Kidney (tissue), 13 donors: ENCODE measurements at regions not wholly inside any gene's neighbourhood (a gene's known extent, or its start where the extent isn't known, plus 50 kb on each side); places are given as distances from the start of the nearest gene placed in this dataset.

Experiments
- DNase-seq, 5 donors: peaks; one replicate each; pipeline ENCODE4 v3.0.0-alpha.2; 2013 to 2020
- FAIRE-seq: peaks from 2 replicates; lab custom pipeline; 2012; peaks lifted over from hg19 to GRCh38; lab: Jason Lieb, UNC
- H3K27ac ChIP-seq, 2 donors: one replicate each; pipeline ENCODE4 v1.7.0; 2013; ENCODE audit warnings: low read depth in 2 of 2, low read length in 2 of 2, inconsistent platforms in 1 of 2
- H3K27me3 ChIP-seq: one replicate; pipeline ENCODE4 v1.7.1; 2013; ENCODE audit warnings: low read length, inconsistent platforms; ENCODE audit not compliant: control insufficient read depth, insufficient read depth
- H3K36me3 ChIP-seq, 3 donors: one replicate each; pipeline versions ENCODE4 v1.7.0 to v1.7.1; 2013; ENCODE audit warnings: low read length in 3 of 3, control low read depth in 1 of 3, inconsistent platforms in 1 of 3; ENCODE audit not compliant: insufficient read depth in 3 of 3, control insufficient read depth in 2 of 3
- H3K4me1 ChIP-seq, 3 donors: one replicate each; pipeline versions ENCODE4 v1.7.0 to v1.7.1; 2013; ENCODE audit warnings: low read length in 3 of 3, inconsistent platforms in 1 of 3, low read depth in 1 of 3; ENCODE audit not compliant: control insufficient read depth in 2 of 3, insufficient read depth in 2 of 3
- H3K4me3 ChIP-seq, 3 donors: one replicate each; pipeline versions ENCODE4 v1.7.0 to v1.8.1; 2013; ENCODE audit warnings: low read length in 3 of 3, control low read depth in 1 of 3, inconsistent platforms in 1 of 3
- H3K9ac ChIP-seq, 3 donors: one replicate each; pipeline versions ENCODE4 v1.7.0 to v1.7.1; 2013; ENCODE audit warnings: low read length in 3 of 3, control low read depth in 1 of 3, inconsistent platforms in 1 of 3
- H3K9me3 ChIP-seq, 3 donors: one replicate each; pipeline versions ENCODE4 v1.7.0 to v1.7.1; 2013; ENCODE audit warnings: low read length in 3 of 3, control low read depth in 1 of 3, inconsistent platforms in 1 of 3; ENCODE audit not compliant: control insufficient read depth in 2 of 3, insufficient read depth in 1 of 3
- CTCF ChIP-seq: IDR thresholded peaks from 3 replicates; pipeline ENCODE4 v1.5.1; 2012; ENCODE audit warnings: mild to moderate bottlenecking, moderate library complexity, borderline replicate concordance; ENCODE audit not compliant: insufficient read depth; ENCODE audit errors: extremely low read depth
- intact Hi-C: fragments of 100-400 bp; cut with DNase I; formaldehyde crosslinking; loops from one replicate; pipeline ENCODE4 v1.11.1; 2022
- donor health status: control.
- donor health status: control.
- donor health status: control.
- donor health status: control.
- donor health status: control.
- donor health status: DM: yes; HTN: yes; CAD: no.
- donor health status: Normal renal cell carcinoma (clear cell type).

GRCh38 chr12:115528466-115528865 is 749.0 kb downstream of the MED13L start:
- Histone ChIP-seq H3K9me3 (no peaks in the 10 kb centered on the region), H3K9ac (no peak overlapping the region), H3K4me3 (no peak overlapping the region), H3K36me3 (no peaks in the 10 kb centered on the region), H3K27me3 (no peaks in the 10 kb centered on the region), H3K4me1 (no peaks in the 10 kb centered on the region), H3K27ac (no peak overlapping the region)
- DNase-seq (no peak), FAIRE-seq (no peak)
- TF ChIP-seq CTCF, result no peak
- intact Hi-C loops, result no loop called here

- Histone ChIP-seq H3K36me3 (no peaks in the 10 kb centered on the region), H3K27ac (no peak overlapping the region), H3K27me3 (no peaks in the 10 kb centered on the region), H3K4me3 (no peak overlapping the region), H3K9ac (no peak overlapping the region), H3K9me3 (peaks cover 0 to 4% (median 0%) of the 10 kb centered on the region in 3 donors), H3K4me1 (no peaks in the 10 kb centered on the region)
- intact Hi-C loops, result no loop called here
- TF ChIP-seq CTCF, result no peak
- FAIRE-seq (no peak), DNase-seq (no peak)
Measured at GRCh38 chr12:115521771-115522409, 755.6 kb downstream of the MED13L start.

GRCh38 chr12:115519887-115520286 is 757.6 kb downstream of the MED13L start:
- Histone ChIP-seq H3K9ac (no peak overlapping the region), H3K27ac (no peak overlapping the region), H3K27me3 (no peaks in the 10 kb centered on the region), H3K4me1 (no peaks in the 10 kb centered on the region), H3K4me3 (no peak overlapping the region), H3K9me3 (peaks cover 0 to 4% (median 0%) of the 10 kb centered on the region in 3 donors), H3K36me3 (no peaks in the 10 kb centered on the region)
- no peak for TF ChIP-seq CTCF
- DNase-seq, result no peak
- intact Hi-C loops, result no loop called here
- no peak for FAIRE-seq

GRCh38 chr12:115519359-115519758 is 758.1 kb downstream of the MED13L start:
- H3K4me1 ChIP-seq, result no peaks in the 10 kb centered on the region
- no peaks in the 10 kb centered on the region for H3K36me3 ChIP-seq
- no peak for DNase-seq
- no peak overlapping the region for H3K4me3 ChIP-seq
- H3K27ac ChIP-seq, result no peak overlapping the region
- no peaks in the 10 kb centered on the region for H3K27me3 ChIP-seq
- FAIRE-seq, result no peak
- intact Hi-C loops, result no loop called here
- peaks cover 0 to 4% (median 0%) of the 10 kb centered on the region in 3 donors for H3K9me3 ChIP-seq
- TF ChIP-seq CTCF, result no peak
- no peak overlapping the region for H3K9ac ChIP-seq
